ENCODE measurements at regions not wholly inside any gene's neighbourhood (a gene's known extent, or its start where the extent isn't known, plus 50 kb on each side); places are given as distances from the start of the nearest gene placed in this dataset.

DNA sequence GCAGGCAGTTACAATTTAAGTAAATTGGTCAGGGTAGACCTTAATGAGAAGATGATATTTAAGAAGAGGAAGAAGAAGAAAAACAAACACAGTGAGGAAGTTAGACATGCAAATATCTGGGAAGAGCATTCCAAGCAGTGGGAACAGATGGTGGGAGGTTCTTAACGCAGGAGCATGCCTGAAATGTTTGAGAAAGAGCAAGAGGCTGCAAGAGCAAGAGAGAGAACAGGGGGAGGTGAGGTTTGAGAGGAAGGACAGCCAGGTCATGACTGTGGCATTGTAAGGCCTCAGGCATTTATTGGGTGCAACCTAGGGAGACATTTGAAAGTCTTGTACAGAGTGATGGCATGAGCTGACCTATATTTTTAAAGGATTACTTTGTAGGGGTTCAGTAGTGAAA lies 136.0 kb downstream of the UGT8 start:
- Histone ChIP-seq H2BK5ac (ENCODE audit: low read depth, low read length, poor library complexity, severe bottlenecking) (no peak overlapping the region), H3K4me2 (ENCODE audit: low read depth, low read length) (no peak overlapping the region), H4K91ac (ENCODE audit: insufficient read depth, low read depth, low read length) (no peak overlapping the region), H2BK15ac (ENCODE audit: low read depth, low read length) (no peak overlapping the region), H3K4me1 (ENCODE audit: control insufficient read depth, insufficient read depth, low read length) (no peaks in the 10 kb centered on the region), H3K36me3 (ENCODE audit: control insufficient read depth, insufficient read depth, low read length) (no peaks in the 10 kb centered on the region), H3K9me1 (ENCODE audit: insufficient read depth, low read length) (no peaks in the 10 kb centered on the region), H3K4ac (ENCODE audit: low read depth, low read length) (no peak overlapping the region), H3K23ac (ENCODE audit: low read depth, low read length) (no peak overlapping the region), H3K9ac (ENCODE audit: low read depth, low read length) (no peak overlapping the region), H3K14ac (replicated peaks; ENCODE audit: low read depth, low read length) (no peak overlapping the region), H3K56ac (ENCODE audit: extremely low read depth, insufficient read depth, low read length) (no peak overlapping the region), H4K5ac (ENCODE audit: low read depth, low read length) (no peak overlapping the region), H3K27me3 (ENCODE audit: control insufficient read depth, insufficient read depth, low read length) (no peaks in the 10 kb centered on the region), H4K20me1 (ENCODE audit: insufficient read depth, low read length) (no peaks in the 10 kb centered on the region), H3K27ac (ENCODE audit: insufficient read depth, low read length) (no peak overlapping the region), H2AK5ac (ENCODE audit: low read depth, low read length) (no peak overlapping the region), H3K18ac (ENCODE audit: low read depth, low read length) (no peak overlapping the region), H2AK9ac (replicated peaks; ENCODE audit: low read depth, low read length, poor library complexity) (no peak overlapping the region), H3K79me1 (ENCODE audit: low read depth in 1 of 2, low read length in 2 of 2) (no peaks in the 10 kb centered on the region), H3K9me3 (ENCODE audit: control insufficient read depth, insufficient read depth, low read length) (no peaks in the 10 kb centered on the region), H2BK20ac (ENCODE audit: low read depth, low read length) (no peak overlapping the region), H2AFZ (replicated peaks; ENCODE audit: low read length, poor library complexity) (no peak overlapping the region), H2BK120ac (ENCODE audit: low read depth, low read length) (no peak overlapping the region), H3K4me3 (ENCODE audit: insufficient read depth, low read depth, low read length) (no peak overlapping the region), H4K8ac (ENCODE audit: low read depth in 2 of 2, low read length in 2 of 2) (no peak overlapping the region)
- CTCF ChIA-PET: no interaction called here
- BruUV-seq (replicated peaks): no TSS peak
- dilution Hi-C loops (cut with HindIII; ENCODE audit: low sequenced_read_pairs, unreplicated experiment): no loop called here
- ATAC-seq (ENCODE audit: low read depth): no peak
- WGBS, 2 experiments (ENCODE audit: extremely low coverage in 2 of 2, insufficient read length in 1 of 2): no CpG with 5 or more reads among the region's 1 CpG
- intact Hi-C loops (cut with micrococcal nuclease): no loop called here
- TF ChIP-seq MAFK (IDR thresholded peaks at IDR 0.05; ENCODE audit: low read depth, low read length) (no peak), CHD1 (IDR thresholded peaks at IDR 0.05; ENCODE audit: low read depth, low read length) (no peak), BHLHE40 (IDR thresholded peaks at IDR 0.05; ENCODE audit: low read depth, low read length) (no peak), MAZ (IDR thresholded peaks at IDR 0.05; ENCODE audit: borderline replicate concordance, low read depth, low read length) (no peak), CEBPB (IDR thresholded peaks at IDR 0.05; ENCODE audit: low read depth, low read length) (no peak), NFE2L2 (IDR thresholded peaks at IDR 0.05; ENCODE audit: low read depth, low read length) (no peak), RFX5 (IDR thresholded peaks at IDR 0.05; ENCODE audit: low read depth, low read length) (no peak), FOS (IDR thresholded peaks at IDR 0.05; ENCODE audit: low read depth, low read length) (no peak), MXI1 (IDR thresholded peaks at IDR 0.05; ENCODE audit: borderline replicate concordance, low read depth, low read length) (no peak), POLR2A (IDR thresholded peaks at IDR 0.05; ENCODE audit: low read depth, low read length) (no peak), RCOR1 (IDR thresholded peaks at IDR 0.05; ENCODE audit: insufficient replicate concordance, low read length) (no peak), RAD21 (IDR thresholded peaks at IDR 0.05; ENCODE audit: low read length) (no peak), SMC3 (IDR thresholded peaks at IDR 0.05; ENCODE audit: low read depth, low read length) (no peak)
- TF ChIP-seq, protein P1, sequence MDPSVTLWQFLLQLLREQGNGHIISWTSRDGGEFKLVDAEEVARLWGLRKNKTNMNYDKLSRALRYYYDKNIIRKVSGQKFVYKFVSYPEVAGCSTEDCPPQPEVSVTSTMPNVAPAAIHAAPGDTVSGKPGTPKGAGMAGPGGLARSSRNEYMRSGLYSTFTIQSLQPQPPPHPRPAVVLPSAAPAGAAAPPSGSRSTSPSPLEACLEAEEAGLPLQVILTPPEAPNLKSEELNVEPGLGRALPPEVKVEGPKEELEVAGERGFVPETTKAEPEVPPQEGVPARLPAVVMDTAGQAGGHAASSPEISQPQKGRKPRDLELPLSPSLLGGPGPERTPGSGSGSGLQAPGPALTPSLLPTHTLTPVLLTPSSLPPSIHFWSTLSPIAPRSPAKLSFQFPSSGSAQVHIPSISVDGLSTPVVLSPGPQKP (IDR thresholded peaks at IDR 0.05; ENCODE audit: borderline replicate concordance, low read depth, low read length): no peak
- TF ChIP-seq, protein P2, sequence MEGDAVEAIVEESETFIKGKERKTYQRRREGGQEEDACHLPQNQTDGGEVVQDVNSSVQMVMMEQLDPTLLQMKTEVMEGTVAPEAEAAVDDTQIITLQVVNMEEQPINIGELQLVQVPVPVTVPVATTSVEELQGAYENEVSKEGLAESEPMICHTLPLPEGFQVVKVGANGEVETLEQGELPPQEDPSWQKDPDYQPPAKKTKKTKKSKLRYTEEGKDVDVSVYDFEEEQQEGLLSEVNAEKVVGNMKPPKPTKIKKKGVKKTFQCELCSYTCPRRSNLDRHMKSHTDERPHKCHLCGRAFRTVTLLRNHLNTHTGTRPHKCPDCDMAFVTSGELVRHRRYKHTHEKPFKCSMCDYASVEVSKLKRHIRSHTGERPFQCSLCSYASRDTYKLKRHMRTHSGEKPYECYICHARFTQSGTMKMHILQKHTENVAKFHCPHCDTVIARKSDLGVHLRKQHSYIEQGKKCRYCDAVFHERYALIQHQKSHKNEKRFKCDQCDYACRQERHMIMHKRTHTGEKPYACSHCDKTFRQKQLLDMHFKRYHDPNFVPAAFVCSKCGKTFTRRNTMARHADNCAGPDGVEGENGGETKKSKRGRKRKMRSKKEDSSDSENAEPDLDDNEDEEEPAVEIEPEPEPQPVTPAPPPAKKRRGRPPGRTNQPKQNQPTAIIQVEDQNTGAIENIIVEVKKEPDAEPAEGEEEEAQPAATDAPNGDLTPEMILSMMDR (conservative IDR thresholded peaks at IDR 0.05; ENCODE audit: low read depth, low read length): no peak
- DNase-seq: no peak
- in situ Hi-C loops (cut with MboI; ENCODE audit: low sequenced_read_pairs): no loop called here
- POLR2A ChIA-PET (ENCODE audit: unreplicated experiment): no interaction called here
